ENCODE measurements at regions not wholly inside any gene's neighbourhood (a gene's known extent, or its start where the extent isn't known, plus 50 kb on each side); places are given as distances from the start of the nearest gene placed in this dataset.

GRCh38 chr14:101481557-101481956 lies 79.7 kb upstream of the DIO3 start:
- DNase-seq (no peak), ATAC-seq (no peak)

GRCh38 chr14:101482066-101482465 lies 79.2 kb upstream of the DIO3 start:
- no peak for ATAC-seq
- DNase-seq, result no peak

GRCh38 chr14:101483829-101484228 lies 77.5 kb upstream of the DIO3 start:
- DNase-seq, result no peak
- ATAC-seq, result no peak

- ATAC-seq, result no peak
- no peak for DNase-seq
These were observed 72.1 kb upstream of the DIO3 start for GRCh38 chr14:101489092-101489760.

GRCh38 chr14:101490771-101491170 lies 70.5 kb upstream of the DIO3 start:
- no peak for ATAC-seq

GRCh38 chr14:101491841-101492240 lies 69.5 kb upstream of the DIO3 start:
- DNase-seq, result no peak
- no peak for ATAC-seq

More at GRCh38 chr14:101490771-101491170, 70.5 kb upstream of the DIO3 start:
- no peak for DNase-seq

- no peak for ATAC-seq
- DNase-seq, result no peak
These were observed 68.6 kb upstream of the DIO3 start for GRCh38 chr14:101492716-101493115.

- ATAC-seq (no peak), DNase-seq (no peak)
These were observed 66.5 kb upstream of the DIO3 start for GRCh38 chr14:101494826-101495225.

- DNase-seq (no peak), ATAC-seq (no peak)
These were observed 66.0 kb upstream of the DIO3 start for GRCh38 chr14:101495284-101495683.

GRCh38 chr14:101495827-101496775 lies 65.2 kb upstream of the DIO3 start:
- ATAC-seq (no peak), DNase-seq (no peak)

GRCh38 chr14:101496776-101497683 lies 64.3 kb upstream of the DIO3 start:
- DNase-seq, result no peak
- no peak for ATAC-seq

GRCh38 chr14:101497684-101498525 lies 63.4 kb upstream of the DIO3 start:
- ATAC-seq, result no peak
- no peak for DNase-seq

- ATAC-seq (no peak), DNase-seq (no peak)
These were observed 62.8 kb upstream of the DIO3 start for GRCh38 chr14:101498526-101498860.

GRCh38 chr14:101499080-101499479 lies 62.2 kb upstream of the DIO3 start:
- DNase-seq (no peak), ATAC-seq (no peak)

GRCh38 chr14:101499513-101499912 lies 61.8 kb upstream of the DIO3 start:
- ATAC-seq (no peak), DNase-seq (no peak)

- ATAC-seq (no peak), DNase-seq (no peak)
These were observed 61.2 kb upstream of the DIO3 start for GRCh38 chr14:101500061-101500460.

GRCh38 chr14:101500681-101501080 lies 60.6 kb upstream of the DIO3 start:
- ATAC-seq (no peak), DNase-seq (no peak)

GRCh38 chr14:101501341-101501740 lies 60.0 kb upstream of the DIO3 start:
- DNase-seq, result no peak
- no peak for ATAC-seq

GRCh38 chr14:101501858-101502615 lies 59.3 kb upstream of the DIO3 start:
- no peak for ATAC-seq
- no peak for DNase-seq

- ATAC-seq (no peak), DNase-seq (no peak)
These were observed 58.4 kb upstream of the DIO3 start for GRCh38 chr14:101502761-101503392.
